ENCODE measurements at regions not wholly inside any gene's neighbourhood (a gene's known extent, or its start where the extent isn't known, plus 50 kb on each side); places are given as distances from the start of the nearest gene placed in this dataset.
"Not testable (repeated sequence)": the region's sequence is repeated elsewhere in the genome, so short reads cannot be mapped to it uniquely, and the experiment has no call there.

DNA sequence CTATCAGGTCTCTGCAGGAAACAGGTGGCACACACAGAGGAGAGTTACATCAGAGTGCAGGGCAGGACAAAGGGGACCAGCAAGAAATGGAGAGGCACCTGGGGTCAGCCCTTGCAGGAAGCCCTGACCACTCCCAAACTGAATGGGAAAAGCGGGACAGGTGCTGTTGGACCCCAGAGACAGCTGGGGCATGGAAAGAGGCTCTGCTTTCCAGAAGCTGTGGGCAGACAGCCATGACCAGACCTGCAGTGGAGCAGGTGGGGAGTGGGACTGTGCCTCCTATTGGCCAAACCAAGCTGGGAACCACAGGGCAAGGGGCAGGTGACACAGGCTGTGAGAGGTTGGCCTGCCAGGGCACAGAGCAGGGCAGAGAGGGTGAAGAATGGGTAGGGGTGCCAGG, 125.8 kb downstream of the BOD1 start:
- intact Hi-C loops (cut with DNase I, micrococcal nuclease), result no loop called here
- no peak overlapping the region for H3K27ac Mint-ChIP-seq
- POLR2A ChIA-PET, result no interaction called here
- H3K27me3 Mint-ChIP-seq, result peaks cover 20% of the 10 kb centered on the region
- no peaks in the 10 kb centered on the region for H3K9me3 Mint-ChIP-seq (ENCODE audit: low read depth)
- H3K4me3 Mint-ChIP-seq, result no peak overlapping the region
- DNase-seq, result no peak
- ATAC-seq, result no peak
- H3K4me1 Mint-ChIP-seq, result no peaks in the 10 kb centered on the region
- H3K36me3 Mint-ChIP-seq (ENCODE audit: low read depth), result no peaks in the 10 kb centered on the region
- CTCF ChIA-PET, result no interaction called here

DNA sequence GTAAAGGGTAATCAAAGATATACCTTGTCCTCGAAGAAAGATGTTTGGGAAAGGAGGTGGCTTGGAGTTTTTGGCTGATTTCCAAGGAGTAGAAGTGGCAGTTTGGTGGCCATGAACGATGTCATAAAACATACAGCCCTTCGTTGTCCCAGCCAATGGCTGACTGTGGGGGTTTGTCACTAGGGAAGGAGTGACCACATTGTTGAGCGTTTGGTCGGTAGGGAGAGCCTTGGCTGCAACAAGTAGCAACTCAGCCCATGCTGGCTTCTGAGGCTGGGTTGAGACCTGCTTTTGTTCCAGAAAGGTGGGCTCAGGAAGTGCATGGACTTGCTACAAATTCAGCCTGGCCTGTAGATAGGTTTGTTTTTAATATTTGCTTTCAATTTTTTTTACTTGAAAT, 128.3 kb downstream of the BOD1 start:
- ATAC-seq, result no peak
- Mint-ChIP-seq H3K36me3 (ENCODE audit: low read depth) (no peaks in the 10 kb centered on the region), H3K9me3 (ENCODE audit: low read depth) (no peaks in the 10 kb centered on the region), H3K27ac (no peak overlapping the region), H3K4me1 (no peaks in the 10 kb centered on the region), H3K4me3 (no peak overlapping the region), H3K27me3 (peaks cover 22% of the 10 kb centered on the region)
- ChIA-PET POLR2A (no interaction called here), CTCF (no interaction called here)
- intact Hi-C loops (cut with DNase I, micrococcal nuclease), result no loop called here
- no peak for DNase-seq

DNA sequence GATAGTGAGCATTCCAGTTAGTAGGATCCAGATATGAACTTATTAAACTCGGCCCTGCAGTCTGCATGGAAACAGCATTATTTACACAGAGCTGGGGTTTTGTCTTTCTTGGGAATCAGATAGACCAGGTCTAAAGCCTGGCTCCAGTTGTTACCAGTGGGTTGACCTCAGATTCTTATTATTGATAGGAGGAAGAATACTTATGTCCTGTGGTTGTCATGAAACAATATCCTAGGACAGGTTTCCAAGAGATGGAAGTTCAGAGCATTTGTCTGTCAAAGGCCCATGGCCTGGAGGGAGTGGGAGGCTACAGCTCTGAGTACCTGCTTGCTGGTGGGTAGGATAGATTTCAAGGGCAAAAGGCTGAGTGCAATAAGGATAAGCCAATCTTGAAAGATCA, 129.2 kb downstream of the BOD1 start:
- Mint-ChIP-seq H3K27me3 (peaks cover 21% of the 10 kb centered on the region), H3K4me3 (no peak overlapping the region), H3K27ac (no peak overlapping the region), H3K4me1 (no peaks in the 10 kb centered on the region), H3K9me3 (ENCODE audit: low read depth) (no peaks in the 10 kb centered on the region), H3K36me3 (ENCODE audit: low read depth) (no peaks in the 10 kb centered on the region)
- DNase-seq, result no peak
- intact Hi-C loops (cut with DNase I, micrococcal nuclease), result no loop called here
- CTCF ChIA-PET, result no interaction called here
- no peak for ATAC-seq
- POLR2A ChIA-PET, result no interaction called here

DNA sequence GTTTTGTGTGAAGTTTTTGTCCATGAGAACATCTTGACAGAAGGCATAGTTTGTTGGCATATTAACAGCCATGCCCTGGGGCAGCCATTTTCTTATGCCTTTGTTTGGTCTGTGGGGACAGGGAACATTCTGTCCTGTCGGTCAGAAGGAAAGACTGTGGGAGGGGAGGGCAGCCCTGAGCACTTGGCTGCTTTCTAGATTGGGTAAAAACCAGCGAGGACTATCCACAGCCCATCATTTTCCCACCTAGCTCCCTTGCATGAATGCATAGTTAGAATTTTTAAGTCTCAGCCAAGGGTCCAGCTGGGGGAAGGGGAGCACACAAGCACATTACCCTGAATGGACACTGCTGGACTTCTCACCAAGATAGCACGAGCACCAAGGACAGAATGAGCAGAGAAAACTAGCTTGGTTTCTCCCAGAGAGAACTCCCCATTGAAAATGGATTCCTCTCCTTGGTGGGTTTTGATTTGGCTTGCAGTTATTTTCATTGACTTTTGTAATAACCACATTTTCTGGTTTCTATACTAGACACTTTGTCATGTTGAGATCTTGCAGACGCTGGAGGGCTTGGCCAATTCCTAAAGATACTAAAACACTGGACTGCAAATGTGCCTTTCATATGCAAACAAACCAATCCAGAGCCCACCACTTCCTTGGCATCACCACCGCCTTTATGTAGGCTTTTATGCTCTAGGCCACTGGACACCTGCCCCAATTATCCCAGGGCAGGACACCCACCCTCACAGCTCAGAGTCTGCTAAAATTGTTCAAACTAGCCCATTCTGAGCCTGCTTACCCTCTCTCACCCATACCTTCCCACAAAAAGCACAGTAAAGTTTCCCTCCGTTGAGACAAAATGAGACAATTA, 129.9 kb downstream of the BOD1 start:
- ChIA-PET POLR2A (no interaction called here), CTCF (no interaction called here)
- no peak overlapping the region for H3K4me3 Mint-ChIP-seq
- no peaks in the 10 kb centered on the region for H3K9me3 Mint-ChIP-seq (ENCODE audit: low read depth)
- no peaks in the 10 kb centered on the region for H3K4me1 Mint-ChIP-seq
- DNase-seq (no peak), ATAC-seq (no peak)
- H3K36me3 Mint-ChIP-seq (ENCODE audit: low read depth), result no peaks in the 10 kb centered on the region
- no peak overlapping the region for H3K27ac Mint-ChIP-seq
- peaks cover 20% of the 10 kb centered on the region for H3K27me3 Mint-ChIP-seq
- intact Hi-C loops (cut with DNase I, micrococcal nuclease), result no loop called here

DNA sequence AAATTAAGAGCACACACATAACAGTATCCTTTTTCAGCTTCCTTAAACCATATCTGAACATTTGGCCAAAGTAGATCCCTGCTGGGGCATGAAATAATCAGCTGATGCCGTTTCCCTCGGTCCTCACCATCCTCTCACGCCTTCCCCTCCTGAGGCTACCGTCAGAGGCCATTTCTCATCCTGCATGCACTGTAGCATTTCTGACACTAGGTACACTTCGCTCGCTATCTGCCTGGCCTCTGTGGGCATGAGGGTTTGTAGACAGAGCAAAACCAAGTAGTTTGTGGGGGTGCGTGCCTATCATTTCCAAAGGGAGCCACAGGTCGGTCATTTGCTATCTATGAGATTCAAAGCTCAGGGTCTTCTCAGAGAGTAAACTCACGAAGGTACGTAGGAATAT, 131.9 kb downstream of the BOD1 start:
- Mint-ChIP-seq H3K27me3 (peaks cover 11% of the 10 kb centered on the region), H3K27ac (no peak overlapping the region), H3K9me3 (ENCODE audit: low read depth) (no peaks in the 10 kb centered on the region), H3K4me3 (no peak overlapping the region), H3K4me1 (no peaks in the 10 kb centered on the region), H3K36me3 (ENCODE audit: low read depth) (no peaks in the 10 kb centered on the region)
- DNase-seq (no peak), ATAC-seq (no peak)
- intact Hi-C loops (cut with DNase I, micrococcal nuclease), result no loop called here
- CTCF ChIA-PET, result no interaction called here
- POLR2A ChIA-PET, result interaction anchor here (0.7 kb wide), 1 partner anchor 9 kb away, joined by 6 read pairs; no protein-coding TSS in a partner anchor

DNA sequence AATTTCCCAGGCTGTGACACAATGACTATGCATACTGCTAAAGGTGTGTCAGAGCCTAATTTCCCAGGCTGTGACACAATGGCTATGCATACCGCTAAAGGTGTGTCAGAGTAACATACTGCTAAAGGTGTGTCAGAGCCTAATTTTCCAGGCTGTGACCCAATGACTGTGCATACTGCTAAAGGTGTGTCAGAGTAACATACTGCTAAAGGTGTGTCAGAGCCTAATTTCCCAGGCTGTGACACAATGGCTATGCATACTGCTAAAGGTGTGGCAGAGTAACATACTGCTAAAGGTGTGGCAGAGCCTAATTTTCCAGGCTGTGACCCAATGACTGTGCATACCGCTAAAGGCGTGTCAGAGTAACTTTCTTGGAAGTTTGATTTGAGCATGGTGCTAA, 132.9 kb downstream of the BOD1 start:
- H3K27ac Mint-ChIP-seq; CTCF ChIA-PET; H3K4me3 Mint-ChIP-seq; ATAC-seq; DNase-seq; H3K27me3 Mint-ChIP-seq; POLR2A ChIA-PET; H3K4me1 Mint-ChIP-seq; H3K9me3 Mint-ChIP-seq (ENCODE audit: low read depth); H3K36me3 Mint-ChIP-seq (ENCODE audit: low read depth); intact Hi-C loops (cut with DNase I, micrococcal nuclease): not testable (repeated sequence)

DNA sequence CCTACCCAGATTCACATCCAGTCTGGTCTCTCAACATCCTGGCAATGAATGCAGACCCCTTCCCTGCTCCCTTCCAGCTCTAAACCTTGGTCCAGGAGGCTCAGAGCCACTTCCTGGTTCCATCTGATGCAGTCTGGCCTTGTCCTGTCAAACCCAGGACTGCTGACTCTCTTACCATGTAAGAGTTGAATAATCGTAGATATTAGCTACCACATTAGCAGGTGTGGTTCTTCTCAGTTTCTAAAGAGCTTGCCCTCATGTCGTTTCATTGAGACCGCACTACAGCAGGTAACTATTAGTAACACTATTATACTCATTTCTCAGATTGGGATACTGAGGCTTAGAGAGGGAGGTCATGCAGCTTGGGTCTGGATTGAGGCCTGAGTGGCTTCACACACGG, 133.3 kb downstream of the BOD1 start:
- H3K4me3 Mint-ChIP-seq, result no peak overlapping the region
- ATAC-seq (no peak), DNase-seq (no peak)
- no peaks in the 10 kb centered on the region for H3K36me3 Mint-ChIP-seq (ENCODE audit: low read depth)
- ChIA-PET POLR2A (no interaction called here), CTCF (no interaction called here)
- H3K9me3 Mint-ChIP-seq (ENCODE audit: low read depth), result no peaks in the 10 kb centered on the region
- H3K27ac Mint-ChIP-seq, result no peak overlapping the region
- intact Hi-C loops (cut with DNase I, micrococcal nuclease), result no loop called here
- H3K4me1 Mint-ChIP-seq, result no peaks in the 10 kb centered on the region
- peaks cover 10% of the 10 kb centered on the region for H3K27me3 Mint-ChIP-seq

DNA sequence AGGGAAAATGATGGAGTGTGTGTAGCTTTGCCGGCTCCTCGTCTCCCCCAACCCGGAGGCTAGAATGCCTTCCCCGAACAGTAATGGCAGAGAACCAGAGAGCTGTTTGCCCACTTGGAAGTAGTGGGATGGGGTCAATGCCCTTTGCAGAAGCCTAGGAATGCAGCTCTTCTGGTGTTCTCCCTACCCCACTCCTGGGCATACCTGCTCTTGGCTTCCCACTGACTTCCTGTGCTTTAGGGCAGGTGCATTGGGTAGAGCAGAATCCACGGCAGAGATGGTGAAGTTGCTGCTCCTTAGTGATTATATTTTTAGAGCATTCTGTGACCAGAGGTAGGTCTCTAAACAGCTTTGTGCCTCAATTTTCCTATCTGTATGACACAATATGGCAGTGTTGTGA, 134.6 kb downstream of the BOD1 start:
- DNase-seq (no peak), ATAC-seq (no peak)
- no peaks in the 10 kb centered on the region for H3K9me3 Mint-ChIP-seq (ENCODE audit: low read depth)
- intact Hi-C loops (cut with DNase I, micrococcal nuclease), result no loop called here
- H3K27me3 Mint-ChIP-seq, result peaks cover 8% of the 10 kb centered on the region
- H3K4me3 Mint-ChIP-seq, result no peak overlapping the region
- H3K27ac Mint-ChIP-seq, result no peak overlapping the region
- H3K36me3 Mint-ChIP-seq (ENCODE audit: low read depth), result no peaks in the 10 kb centered on the region
- H3K4me1 Mint-ChIP-seq, result no peaks in the 10 kb centered on the region
- CTCF ChIA-PET, result interaction anchor here (0.5 kb wide), 1 partner anchor 54 kb away, joined by 5 read pairs; no protein-coding TSS in a partner anchor
- POLR2A ChIA-PET, result no interaction called here

DNA sequence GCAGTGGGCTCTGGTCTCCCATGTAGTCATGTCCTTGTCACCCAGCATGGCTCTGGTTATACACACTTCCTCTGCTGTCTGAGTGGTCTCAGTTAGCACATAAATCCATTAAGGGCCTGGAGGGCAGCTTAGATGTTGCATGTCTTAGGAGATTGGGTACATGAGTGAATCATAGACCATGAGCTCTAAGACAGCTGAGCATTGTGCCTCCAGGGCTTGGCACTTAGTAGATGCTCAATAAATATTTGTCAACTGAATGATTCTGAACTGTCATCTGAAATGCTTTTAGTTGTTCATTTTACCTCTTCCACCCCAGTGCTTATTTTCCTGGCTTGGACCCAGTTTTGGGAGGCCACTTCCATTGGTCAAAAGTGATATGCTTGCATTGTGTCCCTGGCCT, 135.6 kb downstream of the BOD1 start:
- POLR2A ChIA-PET, result no interaction called here
- intact Hi-C loops (cut with DNase I, micrococcal nuclease), result no loop called here
- H3K9me3 Mint-ChIP-seq (ENCODE audit: low read depth), result no peaks in the 10 kb centered on the region
- no peaks in the 10 kb centered on the region for H3K36me3 Mint-ChIP-seq (ENCODE audit: low read depth)
- CTCF ChIA-PET, result no interaction called here
- no peak overlapping the region for H3K27ac Mint-ChIP-seq
- no peaks in the 10 kb centered on the region for H3K4me1 Mint-ChIP-seq
- H3K27me3 Mint-ChIP-seq, result peaks cover 5% of the 10 kb centered on the region
- DNase-seq (no peak), ATAC-seq (no peak)
- no peak overlapping the region for H3K4me3 Mint-ChIP-seq

DNA sequence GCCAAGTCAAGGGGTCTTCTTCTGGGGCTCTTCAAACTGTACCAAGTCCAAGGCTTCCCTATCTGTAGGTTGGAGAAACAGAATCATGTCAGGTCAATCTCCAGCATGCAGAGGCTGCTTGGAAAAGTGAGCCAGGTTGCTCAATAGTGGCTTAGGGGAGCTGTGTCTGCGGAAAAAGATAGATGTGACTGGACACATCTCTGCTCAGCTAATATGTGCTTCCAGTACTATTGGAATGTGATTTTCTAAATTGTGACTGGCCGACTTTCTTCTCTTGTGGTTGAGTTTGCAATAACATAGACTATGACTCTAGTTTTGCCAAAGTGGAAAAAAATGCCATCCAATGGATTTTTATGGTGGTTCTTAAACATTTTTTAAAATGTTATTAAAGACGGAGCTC, 136.7 kb downstream of the BOD1 start:
- intact Hi-C loops (cut with DNase I, micrococcal nuclease), result no loop called here
- Mint-ChIP-seq H3K27ac (no peak overlapping the region), H3K9me3 (ENCODE audit: low read depth) (no peaks in the 10 kb centered on the region), H3K36me3 (ENCODE audit: low read depth) (no peaks in the 10 kb centered on the region), H3K27me3 (peaks cover 4% of the 10 kb centered on the region), H3K4me3 (no peak overlapping the region), H3K4me1 (no peaks in the 10 kb centered on the region)
- ATAC-seq, result no peak
- CTCF ChIA-PET, result no interaction called here
- DNase-seq, result no peak
- POLR2A ChIA-PET, result no interaction called here

DNA sequence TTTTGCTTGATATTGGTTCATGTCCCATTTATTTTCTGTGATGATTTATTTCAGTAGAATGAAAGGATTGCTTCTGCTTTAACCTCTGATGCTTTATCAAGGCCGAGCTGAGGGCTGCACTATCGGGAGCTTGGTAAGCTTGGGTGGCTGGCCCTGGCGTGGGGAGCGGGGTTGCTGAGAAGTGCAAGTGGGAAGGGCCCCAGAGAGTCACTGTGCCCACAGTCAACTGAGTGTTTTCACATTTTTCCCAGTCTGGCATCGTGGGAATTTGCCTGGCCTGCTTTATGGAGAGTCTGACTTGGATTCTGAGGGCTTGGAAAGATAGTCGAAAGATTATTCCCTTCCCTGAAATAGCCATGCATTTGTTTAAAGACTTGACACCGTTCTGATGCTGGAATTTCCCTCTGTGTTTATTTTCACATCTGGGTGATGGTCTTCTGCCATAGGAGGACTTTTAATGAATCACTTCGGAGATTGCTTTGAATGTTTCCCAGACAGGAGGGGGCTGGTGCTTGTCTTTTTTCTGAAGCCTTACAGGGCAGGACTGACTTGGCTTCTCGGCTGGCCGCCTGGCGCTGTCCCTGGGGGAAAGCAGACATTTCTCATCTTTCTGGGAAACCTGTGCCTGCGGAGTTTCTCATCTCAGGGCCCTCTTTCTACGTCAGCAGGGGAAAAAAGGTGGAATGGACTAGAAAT, 139.0 kb downstream of the BOD1 start:
- Mint-ChIP-seq H3K36me3 (ENCODE audit: low read depth) (no peaks in the 10 kb centered on the region), H3K27me3 (peaks cover 2% of the 10 kb centered on the region), H3K4me1 (no peaks in the 10 kb centered on the region), H3K27ac (no peak overlapping the region), H3K4me3 (no peak overlapping the region), H3K9me3 (ENCODE audit: low read depth) (no peaks in the 10 kb centered on the region)
- ChIA-PET POLR2A (no interaction called here), CTCF (no interaction called here)
- intact Hi-C loops (cut with DNase I, micrococcal nuclease), result no loop called here
- no peak for DNase-seq
- ATAC-seq, result no peak

DNA sequence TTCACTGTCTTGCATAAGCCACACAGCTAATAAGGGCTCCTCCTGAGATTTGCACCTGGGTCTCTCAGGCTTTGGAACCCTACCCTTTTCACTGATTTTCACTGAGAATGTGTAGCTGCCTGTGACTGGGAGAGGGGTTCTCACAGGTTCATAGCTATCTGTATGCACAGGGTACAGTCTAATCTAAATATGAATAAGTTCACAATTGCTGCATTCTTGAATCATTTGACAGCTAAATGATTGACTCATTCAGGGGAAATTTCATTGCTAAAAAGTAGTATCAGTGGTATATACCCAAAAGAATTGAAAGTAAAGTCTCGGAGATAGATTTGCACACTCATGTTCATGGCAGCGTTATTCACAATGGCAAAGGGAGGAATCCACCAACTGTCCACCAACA, 140.7 kb downstream of the BOD1 start:
- no peaks in the 10 kb centered on the region for H3K4me1 Mint-ChIP-seq
- ATAC-seq, result peak; percentile 51
- ChIA-PET CTCF (no interaction called here), POLR2A (interaction anchor here (0.6 kb wide), 1 partner anchor 425 kb away, joined by 3 read pairs; no protein-coding TSS in a partner anchor)
- H3K9me3 Mint-ChIP-seq (ENCODE audit: low read depth), result no peaks in the 10 kb centered on the region
- no peak for DNase-seq
- H3K4me3 Mint-ChIP-seq, result no peak overlapping the region
- no peaks in the 10 kb centered on the region for H3K36me3 Mint-ChIP-seq (ENCODE audit: low read depth)
- intact Hi-C loops (cut with DNase I, micrococcal nuclease), result no loop called here
- no peak overlapping the region for H3K27ac Mint-ChIP-seq
- H3K27me3 Mint-ChIP-seq, result peaks cover 2% of the 10 kb centered on the region
